Gastroesophageal sphincter (tissue), 4 donors: ENCODE measurements at regions not wholly inside any gene's neighbourhood (a gene's known extent, or its start where the extent isn't known, plus 50 kb on each side); places are given as distances from the start of the nearest gene placed in this dataset.

Experiments
- ATAC-seq: fragments of 150-250 bp; one replicate; pipeline ENCODE4 v1.9.1; 2016; ENCODE audit warnings: mild to moderate bottlenecking, moderate library complexity
- H3K27ac ChIP-seq, 4 donors: fragments of 200-600 bp; sonication (generic) in 3 of 4; 1 replicate in 3 of 4; 2 replicates in 1 of 4; pipeline ENCODE4 v1.5.1; 2016 to 2019
- H3K27me3 ChIP-seq: fragments of 200-600 bp; sonication (generic); one replicate; pipeline ENCODE4 v1.5.1; 2019
- H3K36me3 ChIP-seq, 2 donors: fragments of 200-600 bp; sonication (generic); one replicate each; pipeline ENCODE4 v1.5.1; 2019; ENCODE audit warnings: control low read depth in 1 of 2
- H3K4me1 ChIP-seq, 3 donors: fragments of 200-600 bp; sonication (generic); 1 replicate in 2 of 3; 2 replicates in 1 of 3; pipeline ENCODE4 v1.5.1; 2016 to 2019; ENCODE audit warnings: control low read depth in 2 of 3
- H3K4me3 ChIP-seq, 2 donors: fragments of 200-600 bp; sonication (generic); one replicate each; pipeline ENCODE4 v1.5.1; 2019; ENCODE audit warnings: mild to moderate bottlenecking in 1 of 2, moderate library complexity in 1 of 2
- H3K9me3 ChIP-seq, 3 donors: fragments of 200-600 bp; sonication (generic); one replicate each; pipeline ENCODE4 v1.5.1; 2017 to 2019; ENCODE audit warnings: control low read depth in 2 of 3
- CTCF ChIP-seq, 4 experiments: fragments of 200-600 bp in 2 of 4; fragments of 450-650 bp in 2 of 4; sonication (generic) in 1 of 4; IDR thresholded peaks; one replicate each; pipeline ENCODE4 v1.5.1; 2017 to 2019; ENCODE audit warnings: antibody characterized with exemption in 4 of 4, mild to moderate bottlenecking in 2 of 4, moderate library complexity in 2 of 4
- EP300 ChIP-seq: sonication (generic); formaldehyde crosslinking; IDR thresholded peaks from one replicate; pipeline ENCODE4 v1.6.1; 2017; ENCODE audit warnings: antibody characterized with exemption, mild to moderate bottlenecking
- POLR2A ChIP-seq, 2 donors: fragments of 450-650 bp; IDR thresholded peaks; one replicate each; pipeline ENCODE4 v1.6.1; 2017; ENCODE audit warnings: antibody characterized with exemption in 2 of 2, mild to moderate bottlenecking in 2 of 2, moderate library complexity in 1 of 2
- POLR2AphosphoS5 ChIP-seq: sonication (generic); formaldehyde crosslinking; IDR thresholded peaks from one replicate; pipeline ENCODE4 v1.6.1; 2017; ENCODE audit warnings: antibody characterized with exemption
- WGBS, 2 donors: methylation state at CpG; one replicate each; pipeline ENCODE4 v1.1.5; 2018; ENCODE audit warnings: low coverage in 1 of 2; 5-methylcytosine and 5-hydroxymethylcytosine counted together

DNA sequence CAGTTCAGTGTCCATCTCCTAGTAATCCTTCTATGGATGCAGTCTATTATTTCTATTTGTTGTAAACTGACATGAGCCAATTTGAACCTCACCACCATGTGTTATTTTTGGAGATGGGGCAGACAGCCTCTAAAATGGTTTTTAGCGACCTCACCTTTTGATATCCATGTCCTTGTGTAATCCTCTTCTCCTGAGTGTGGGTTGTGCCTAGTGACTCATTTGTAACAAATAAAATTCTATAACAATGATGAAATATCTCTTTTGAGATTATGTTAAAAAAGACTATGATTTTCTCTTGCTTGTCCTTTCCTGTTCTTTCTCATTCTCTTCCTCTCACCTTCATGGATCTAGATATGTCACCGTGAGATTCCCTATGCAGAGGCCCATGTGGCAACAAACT, 554.6 kb upstream of the ANO3 start:
- H3K4me3 ChIP-seq, result no peak overlapping the region
- H3K27ac ChIP-seq, result no peak overlapping the region
- no peaks in the 10 kb centered on the region for H3K36me3 ChIP-seq
- ATAC-seq, result no peak
- H3K4me1 ChIP-seq, result no peaks in the 10 kb centered on the region
- peaks cover 6% of the 10 kb centered on the region for H3K27me3 ChIP-seq
- no peak for TF ChIP-seq EP300
- no peak for TF ChIP-seq POLR2A (IDR thresholded peaks at IDR 0.05)
- TF ChIP-seq CTCF (IDR thresholded peaks at IDR 0.05), result no peak
- no peak for TF ChIP-seq POLR2AphosphoS5
- 48 to 94% methylated on average over 2 of the region's 2 CpGs for WGBS, 2 donors
- no peaks in the 10 kb centered on the region for H3K9me3 ChIP-seq

- H3K9me3 ChIP-seq, result no peaks in the 10 kb centered on the region
- TF ChIP-seq EP300 (no peak), CTCF (IDR thresholded peaks at IDR 0.05) (no peak), POLR2A (IDR thresholded peaks at IDR 0.05) (no peak), POLR2AphosphoS5 (no peak)
- WGBS, 2 donors, result 82 to 100% methylated on average over 1 of the region's 1 CpG
Observed at GRCh38 chr11:25779033-25779432, 552.9 kb upstream of the ANO3 start.

GRCh38 chr11:25787416-25787815, 544.5 kb upstream of the ANO3 start:
- Histone ChIP-seq H3K27me3 (no peaks in the 10 kb centered on the region), H3K36me3 (no peaks in the 10 kb centered on the region), H3K27ac (no peak overlapping the region), H3K4me1 (no peaks in the 10 kb centered on the region), H3K9me3 (no peaks in the 10 kb centered on the region), H3K4me3 (no peak overlapping the region)
- TF ChIP-seq POLR2AphosphoS5, result no peak
- TF ChIP-seq POLR2A (IDR thresholded peaks at IDR 0.05), result no peak
- no peak for TF ChIP-seq EP300
- TF ChIP-seq CTCF (IDR thresholded peaks at IDR 0.05), result no peak
- 50 to 55% methylated on average over 3 of the region's 3 CpGs for WGBS, 2 donors
- no peak for ATAC-seq

More at GRCh38 chr11:25779033-25779432, 552.9 kb upstream of the ANO3 start:
- Histone ChIP-seq H3K27me3 (peaks cover 6% of the 10 kb centered on the region), H3K4me1 (no peaks in the 10 kb centered on the region), H3K27ac (no peak overlapping the region), H3K4me3 (no peak overlapping the region), H3K36me3 (no peaks in the 10 kb centered on the region)
- no peak for ATAC-seq

GRCh38 chr11:25790396-25790795, 541.5 kb upstream of the ANO3 start:
- Histone ChIP-seq H3K27ac (no peak overlapping the region), H3K36me3 (no peaks in the 10 kb centered on the region), H3K9me3 (no peaks in the 10 kb centered on the region), H3K27me3 (no peaks in the 10 kb centered on the region), H3K4me1 (no peaks in the 10 kb centered on the region), H3K4me3 (no peak overlapping the region)
- 100% methylated on average over 1 of the region's 1 CpG for WGBS, 2 donors
- TF ChIP-seq CTCF (IDR thresholded peaks at IDR 0.05), result no peak
- TF ChIP-seq POLR2A (IDR thresholded peaks at IDR 0.05), result no peak
- TF ChIP-seq POLR2AphosphoS5, result no peak
- TF ChIP-seq EP300, result no peak
- ATAC-seq, result no peak

DNA sequence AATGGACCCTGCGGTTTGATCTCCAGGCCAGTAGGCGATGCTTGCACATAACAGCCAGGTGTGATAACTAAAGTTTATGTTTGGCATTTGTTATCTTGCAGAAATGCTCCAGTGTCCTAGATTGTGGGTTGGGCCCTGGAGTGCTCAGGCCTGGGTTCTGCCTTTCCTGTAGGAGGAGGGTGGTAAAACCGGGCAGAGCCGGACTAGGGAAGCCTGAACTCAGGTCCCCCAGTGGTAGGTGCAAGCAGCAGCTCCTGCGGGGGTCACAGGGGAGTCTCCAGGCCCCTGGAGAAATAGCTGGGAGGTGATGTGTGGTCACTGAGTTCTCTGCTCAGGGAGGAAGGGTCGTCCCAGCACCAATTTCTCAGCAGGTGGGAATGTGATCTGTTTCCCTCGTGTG, 538.3 kb upstream of the ANO3 start:
- Histone ChIP-seq H3K4me1 (no peaks in the 10 kb centered on the region), H3K27me3 (no peaks in the 10 kb centered on the region), H3K4me3 (no peak overlapping the region), H3K36me3 (no peaks in the 10 kb centered on the region), H3K9me3 (no peaks in the 10 kb centered on the region), H3K27ac (no peak overlapping the region)
- WGBS, 2 donors, result 60 to 100% methylated on average over 1 of the region's 7 CpGs
- ATAC-seq, result no peak
- no peak for TF ChIP-seq POLR2A (IDR thresholded peaks at IDR 0.05)
- TF ChIP-seq CTCF (IDR thresholded peaks at IDR 0.05), result no peak
- TF ChIP-seq EP300, result no peak
- TF ChIP-seq POLR2AphosphoS5, result no peak
